MM.1S (cell line): ENCODE measurements at regions not wholly inside any gene's neighbourhood (a gene's known extent, or its start where the extent isn't known, plus 50 kb on each side); places are given as distances from the start of the nearest gene placed in this dataset.

ENCODE experiments used
- DNase-seq: peaks from one replicate; pipeline ENCODE4 v3.0.0-alpha.2; 2015
- H2AFZ ChIP-seq: fragments of 300-600 bp; sonication (generic); 2 replicates; pipeline ENCODE4 v1.6.0; 2016; ENCODE audit warnings: antibody characterized with exemption, low read length
- H3F3A ChIP-seq: fragments of 300-600 bp; sonication (generic); 2 replicates; pipeline ENCODE4 v1.6.1; 2016; ENCODE audit warnings: mild to moderate bottlenecking, antibody characterized with exemption, low read length, moderate library complexity, mixed read lengths; ENCODE audit not compliant: insufficient read depth
- H3K27ac ChIP-seq: fragments of 300-600 bp; sonication (generic); 2 replicates; pipeline ENCODE4 v1.5.1; 2016; ENCODE audit warnings: mild to moderate bottlenecking, low read length
- H3K27me3 ChIP-seq: fragments of 300-600 bp; sonication (generic); replicated peaks from 2 replicates; pipeline ENCODE4 v1.6.0; 2016; ENCODE audit warnings: low read length; ENCODE audit not compliant: insufficient read depth
- H3K36me3 ChIP-seq: fragments of 300-600 bp; sonication (generic); replicated peaks from 2 replicates; pipeline ENCODE4 v1.6.1; 2016; ENCODE audit warnings: mild to moderate bottlenecking, low read length, mixed read lengths; ENCODE audit not compliant: insufficient read depth
- H3K4me1 ChIP-seq: fragments of 300-600 bp; sonication (generic); 2 replicates; pipeline ENCODE4 v1.6.1; 2016; ENCODE audit warnings: low read length, mixed read lengths
- H3K4me2 ChIP-seq: fragments of 300-600 bp; sonication (generic); 2 replicates; pipeline ENCODE4 v1.6.0; 2016; ENCODE audit warnings: low read depth, low read length
- H3K4me3 ChIP-seq: fragments of 300-600 bp; sonication (generic); 2 replicates; pipeline ENCODE4 v1.5.1; 2016; ENCODE audit warnings: low read length, mixed read lengths
- H3K79me2 ChIP-seq: fragments of 300-600 bp; sonication (generic); 2 replicates; pipeline ENCODE4 v1.6.1; 2016; ENCODE audit warnings: mixed run types, low read length, mixed read lengths
- H3K9ac ChIP-seq: fragments of 300-600 bp; sonication (generic); 2 replicates; pipeline ENCODE4 v1.6.1; 2016; ENCODE audit warnings: low read length, mixed read lengths
- H3K9me2 ChIP-seq: fragments of 300-600 bp; sonication (generic); replicated peaks from 2 replicates; pipeline ENCODE4 v1.6.1; 2016; ENCODE audit warnings: mild to moderate bottlenecking, low read length, mixed read lengths; ENCODE audit not compliant: insufficient read depth
- H3K9me3 ChIP-seq: fragments of 300-600 bp; sonication (generic); replicated peaks from 2 replicates; pipeline ENCODE4 v1.6.1; 2016; ENCODE audit warnings: mild to moderate bottlenecking, low read length, mixed read lengths; ENCODE audit not compliant: insufficient read depth
- H4K20me1 ChIP-seq: fragments of 300-600 bp; sonication (generic); 2 replicates; pipeline ENCODE4 v1.6.1; 2016; ENCODE audit warnings: mild to moderate bottlenecking, low read length, moderate library complexity, mixed read lengths; ENCODE audit not compliant: insufficient read depth
- CTCF ChIP-seq: fragments of 300-600 bp; sonication (generic); IDR thresholded peaks from 2 replicates; pipeline ENCODE4 v1.5.1; 2016; ENCODE audit warnings: antibody characterized with exemption, low read length, mixed read lengths
- EZH2 ChIP-seq: fragments of 300-600 bp; sonication (generic); optimal IDR thresholded peaks from 2 replicates; pipeline ENCODE3; 2017; ENCODE audit warnings: low read depth, mild to moderate bottlenecking, antibody characterized with exemption, low read length, mixed read lengths
- EZH2phosphoT487 ChIP-seq: fragments of 300-600 bp; sonication (generic); IDR thresholded peaks from 2 replicates; pipeline ENCODE4 v1.6.1; 2018; ENCODE audit warnings: antibody characterized with exemption, low read length

DNA sequence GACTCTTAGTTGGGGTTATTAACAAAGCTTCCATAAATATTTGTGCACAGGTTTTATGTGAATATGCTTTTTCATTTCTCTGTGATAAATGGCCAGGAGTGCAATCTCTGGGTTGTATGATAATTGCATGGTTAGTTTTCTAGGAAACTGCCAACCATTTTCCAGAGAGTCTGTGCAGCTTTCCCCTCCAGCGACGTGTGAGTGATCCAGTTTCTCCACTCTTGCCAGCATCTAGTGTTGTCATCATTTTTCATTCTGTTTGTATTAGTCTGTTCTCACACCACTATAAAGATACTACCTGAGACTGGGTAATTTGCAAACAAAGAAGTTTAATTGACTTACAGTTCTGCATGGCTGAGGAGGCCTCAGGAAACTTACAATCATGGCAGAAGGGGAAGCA, 319.6 kb upstream of the SHH start:
- no peaks in the 10 kb centered on the region for H3K4me1 ChIP-seq
- H3K9me2 ChIP-seq, result no peaks in the 10 kb centered on the region
- H2AFZ ChIP-seq, result no peak overlapping the region
- H3K36me3 ChIP-seq, result no peaks in the 10 kb centered on the region
- no peak overlapping the region for H3K9ac ChIP-seq
- no peak overlapping the region for H3K4me3 ChIP-seq
- DNase-seq, result no peak
- no peaks in the 10 kb centered on the region for H3F3A ChIP-seq
- TF ChIP-seq CTCF (no peak), EZH2phosphoT487 (no peak), EZH2 (no peak)
- peaks cover 41% of the 10 kb centered on the region for H3K27me3 ChIP-seq
- no peak overlapping the region for H3K4me2 ChIP-seq
- no peaks in the 10 kb centered on the region for H3K9me3 ChIP-seq
- no peaks in the 10 kb centered on the region for H3K79me2 ChIP-seq
- H3K27ac ChIP-seq, result no peak overlapping the region
- no peaks in the 10 kb centered on the region for H4K20me1 ChIP-seq

- no peaks in the 10 kb centered on the region for H3K79me2 ChIP-seq
- H3F3A ChIP-seq, result no peaks in the 10 kb centered on the region
- H3K9me3 ChIP-seq, result no peaks in the 10 kb centered on the region
- no peak overlapping the region for H3K27ac ChIP-seq
- H3K4me1 ChIP-seq, result no peaks in the 10 kb centered on the region
- no peak for TF ChIP-seq EZH2
- TF ChIP-seq CTCF, result no peak
- no peak for TF ChIP-seq EZH2phosphoT487
- no peak for DNase-seq
- H3K27me3 ChIP-seq, result peaks cover 63% of the 10 kb centered on the region
- H3K4me2 ChIP-seq, result no peak overlapping the region
- no peak overlapping the region for H2AFZ ChIP-seq
- H3K4me3 ChIP-seq, result no peak overlapping the region
- H3K9ac ChIP-seq, result no peak overlapping the region
- no peaks in the 10 kb centered on the region for H4K20me1 ChIP-seq
- H3K9me2 ChIP-seq, result no peaks in the 10 kb centered on the region
- H3K36me3 ChIP-seq, result no peaks in the 10 kb centered on the region
These were observed 317.3 kb upstream of the SHH start for GRCh38 chr7:156129522-156129921.

GRCh38 chr7:156128496-156128895, 316.2 kb upstream of the SHH start:
- no peaks in the 10 kb centered on the region for H3K9me3 ChIP-seq
- H2AFZ ChIP-seq, result no peak overlapping the region
- no peak overlapping the region for H3K9ac ChIP-seq
- no peaks in the 10 kb centered on the region for H3K36me3 ChIP-seq
- no peaks in the 10 kb centered on the region for H3F3A ChIP-seq
- H3K27me3 ChIP-seq, result peaks cover 73% of the 10 kb centered on the region
- no peak overlapping the region for H3K4me2 ChIP-seq
- no peaks in the 10 kb centered on the region for H3K79me2 ChIP-seq
- H3K9me2 ChIP-seq, result no peaks in the 10 kb centered on the region
- DNase-seq, result peak; percentile 22
- H3K4me1 ChIP-seq, result no peaks in the 10 kb centered on the region
- H3K27ac ChIP-seq, result no peak overlapping the region
- TF ChIP-seq CTCF (no peak), EZH2phosphoT487 (no peak), EZH2 (no peak)
- H4K20me1 ChIP-seq, result no peaks in the 10 kb centered on the region
- H3K4me3 ChIP-seq, result no peak overlapping the region
